C4-2B (cell line): ENCODE measurements at regions not wholly inside any gene's neighbourhood (a gene's known extent, or its start where the extent isn't known, plus 50 kb on each side); places are given as distances from the start of the nearest gene placed in this dataset.
"Not testable (repeated sequence)": the region's sequence is repeated elsewhere in the genome, so short reads cannot be mapped to it uniquely, and the experiment has no call there.

Experiments
- H3K27ac ChIP-seq: fragments of 450-650 bp; 2 replicates; pipeline ENCODE4 v1.5.1; 2017
- CTCF ChIP-seq: fragments of 450-650 bp; conservative IDR thresholded peaks from 2 replicates; pipeline ENCODE4 v1.5.1; 2017; ENCODE audit warnings: mild to moderate bottlenecking
- ZFX ChIP-seq: fragments of 450-650 bp; IDR thresholded peaks from 2 replicates; pipeline ENCODE4 v1.6.1; 2017

- TF ChIP-seq CTCF = no peak
- TF ChIP-seq ZFX = no peak
Observed at GRCh38 chr9:106017198-106017740, 322.9 kb downstream of the TMEM38B start.

DNA sequence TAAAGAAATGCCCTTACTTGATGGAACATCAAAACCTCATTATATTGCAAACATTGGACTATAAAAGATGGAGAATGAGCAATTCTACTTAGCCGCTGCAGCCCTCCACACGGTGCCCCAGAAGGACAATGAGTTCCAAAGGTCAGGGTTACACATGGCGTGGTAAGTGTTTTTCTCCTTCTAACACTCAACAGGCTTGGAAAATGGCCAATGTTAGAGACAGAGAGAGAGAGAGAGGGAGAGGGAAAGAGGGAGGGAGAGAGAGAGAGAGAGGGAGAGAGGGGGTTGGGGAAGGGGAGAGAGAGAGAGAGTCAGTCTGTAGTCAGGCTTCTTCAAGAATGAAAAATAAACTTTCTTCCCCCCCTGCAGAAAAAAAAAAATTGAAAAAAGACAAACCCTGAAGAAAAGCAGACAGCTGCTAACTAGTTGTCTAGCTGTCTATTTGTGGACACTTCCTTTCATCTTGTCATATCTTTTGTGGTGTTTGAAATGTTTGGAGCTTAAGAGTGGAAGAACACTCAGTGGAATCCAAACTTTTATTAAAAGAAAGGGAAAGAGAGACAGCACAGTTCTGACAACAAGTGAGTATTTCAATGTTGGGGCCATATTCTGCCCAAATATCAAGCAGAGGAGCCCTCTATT lies 324.8 kb downstream of the TMEM38B start:
- no peak for TF ChIP-seq ZFX
- no peak for TF ChIP-seq CTCF
- no peak overlapping the region for H3K27ac ChIP-seq

More at GRCh38 chr9:106017198-106017740, 322.9 kb downstream of the TMEM38B start:
- no peak overlapping the region for H3K27ac ChIP-seq

DNA sequence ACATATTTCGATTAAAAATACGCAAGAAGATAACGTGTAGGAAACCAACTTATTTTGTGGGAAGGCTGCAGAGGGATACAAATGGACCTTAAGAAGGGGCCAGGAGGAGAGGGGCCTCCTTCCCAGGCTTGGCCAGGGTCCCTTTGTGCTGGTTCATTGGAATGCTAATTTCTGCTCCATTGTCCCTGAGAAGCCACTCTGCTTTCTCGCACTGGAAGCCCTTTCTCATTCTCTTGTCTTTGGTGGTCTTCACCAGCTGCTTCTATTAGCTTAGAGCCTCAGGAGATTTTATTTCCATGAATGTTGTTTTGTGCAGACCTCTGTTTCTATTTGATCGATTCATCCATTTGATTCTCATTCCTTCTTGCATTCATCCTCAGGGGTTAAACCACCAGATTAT lies 325.4 kb downstream of the TMEM38B start:
- no peak overlapping the region for H3K27ac ChIP-seq
- no peak for TF ChIP-seq CTCF
- no peak for TF ChIP-seq ZFX

- H3K27ac ChIP-seq = no peak overlapping the region
Observed at GRCh38 chr9:106020186-106020585, 325.8 kb downstream of the TMEM38B start.

GRCh38 chr9:106023455-106023854 lies 329.1 kb downstream of the TMEM38B start:
- no peak overlapping the region for H3K27ac ChIP-seq
- TF ChIP-seq ZFX (no peak), CTCF (no peak)

More at GRCh38 chr9:106020186-106020585, 325.8 kb downstream of the TMEM38B start:
- TF ChIP-seq CTCF = no peak
- TF ChIP-seq ZFX = no peak

DNA sequence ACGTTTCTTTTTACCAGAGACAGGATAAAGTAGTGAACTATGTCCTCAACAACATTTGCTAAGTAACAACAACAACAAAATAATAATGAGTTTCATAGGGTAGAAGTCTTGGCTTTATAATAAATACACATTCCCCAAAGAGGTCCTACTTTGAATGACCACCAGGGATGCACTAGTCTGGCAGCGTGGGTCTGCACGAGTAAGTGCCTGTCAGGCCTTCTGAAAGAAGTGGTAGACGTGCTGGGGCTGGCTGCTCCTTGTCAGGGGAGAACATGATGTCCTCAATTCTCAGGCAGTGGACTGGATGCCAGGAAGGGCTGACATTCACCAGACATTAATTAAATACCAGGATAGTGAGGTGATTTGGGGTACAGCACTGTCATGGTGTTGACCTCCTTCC lies 331.1 kb downstream of the TMEM38B start:
- no peak overlapping the region for H3K27ac ChIP-seq
- TF ChIP-seq ZFX = no peak
- TF ChIP-seq CTCF = no peak; the same call in 1 of the 2 replicates

DNA sequence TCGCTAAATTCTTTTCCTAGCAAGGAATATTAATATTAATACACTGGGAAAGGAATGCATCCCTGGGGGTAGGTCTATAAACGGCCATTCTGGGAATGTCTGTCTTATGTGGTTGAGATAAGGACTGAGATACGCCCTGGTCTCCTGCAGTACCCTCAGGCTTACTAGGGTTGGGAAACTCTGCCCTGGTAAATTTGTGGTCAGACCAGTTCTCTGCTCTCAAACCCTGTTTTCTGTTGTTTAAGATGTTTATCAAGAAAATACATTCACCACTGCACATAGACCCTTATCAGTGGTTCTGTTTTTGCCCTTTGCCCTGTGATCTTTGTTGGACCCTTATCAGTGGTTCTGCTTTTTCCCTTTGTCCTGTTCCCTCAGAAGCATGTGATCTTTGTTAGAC lies 335.8 kb downstream of the TMEM38B start:
- not testable (repeated sequence) for H3K27ac ChIP-seq

- no peak overlapping the region for H3K27ac ChIP-seq
- TF ChIP-seq CTCF (no peak), ZFX (no peak)
Observed at GRCh38 chr9:106032978-106033377, 338.6 kb downstream of the TMEM38B start.
